Transverse colon (tissue), 4 donors: ENCODE measurements at regions not wholly inside any gene's neighbourhood (a gene's known extent, or its start where the extent isn't known, plus 50 kb on each side); places are given as distances from the start of the nearest gene placed in this dataset.

Experiments used
- DNase-seq: peaks from one replicate; pipeline ENCODE4 v3.0.0-alpha.2; 2019
- H3K27ac ChIP-seq, 4 donors: fragments of 200-600 bp; sonication (generic); 2 replicates each; pipeline ENCODE4 v1.5.1; 2016 to 2018; ENCODE audit warnings: inconsistent platforms in 4 of 4
- H3K27me3 ChIP-seq: fragments of 200-600 bp; sonication (generic); 2 replicates; pipeline ENCODE4 v1.5.1; 2017; ENCODE audit warnings: inconsistent platforms
- H3K36me3 ChIP-seq, 4 donors: fragments of 200-600 bp; sonication (generic); 2 replicates each; pipeline ENCODE4 v1.5.1; 2017 to 2019; ENCODE audit warnings: inconsistent platforms in 4 of 4
- H3K4me1 ChIP-seq, 4 donors: fragments of 200-600 bp; sonication (generic); 2 replicates each; pipeline ENCODE4 v1.5.1; 2017 to 2020; ENCODE audit warnings: inconsistent platforms in 4 of 4
- H3K4me3 ChIP-seq, 4 donors: fragments of 200-600 bp; sonication (generic); 1 replicate in 1 of 4; 2 replicates in 3 of 4; pipeline versions ENCODE4 v1.5.1 to v1.6.1; 2017 to 2019; ENCODE audit warnings: inconsistent platforms in 4 of 4
- H3K9me3 ChIP-seq, 2 donors: fragments of 200-600 bp; sonication (generic); 2 replicates each; pipeline ENCODE4 v1.5.1; 2017 to 2019; ENCODE audit warnings: inconsistent platforms in 2 of 2
- EP300 ChIP-seq: sonication (generic); formaldehyde crosslinking; IDR thresholded peaks from one replicate; pipeline ENCODE4 v1.6.1; 2017; ENCODE audit warnings: antibody characterized with exemption, low read depth
- POLR2A ChIP-seq: fragments of 450-650 bp; IDR thresholded peaks from one replicate; pipeline ENCODE4 v1.6.1; 2016; ENCODE audit warnings: antibody characterized with exemption, mild to moderate bottlenecking, moderate library complexity
- POLR2AphosphoS5 ChIP-seq, 3 donors: sonication (generic); formaldehyde crosslinking; IDR thresholded peaks; one replicate each; pipeline ENCODE4 v1.6.1; 2016; ENCODE audit warnings: antibody characterized with exemption in 3 of 3
- WGBS, 2 donors: methylation state at CpG; one replicate each; pipeline ENCODE4 v1.1.5; 2018; ENCODE audit warnings: low coverage in 1 of 2; 5-methylcytosine and 5-hydroxymethylcytosine counted together
- in situ Hi-C, 4 donors: fragments of 200-750 bp; cut with MboI; loops; one replicate each; pipeline versions ENCODE4 v1.15.0 to v1.15.1; 2017; ENCODE audit warnings: low sequenced_read_pairs in 3 of 4, low pct_ligation_motif_present in 1 of 4, low pct_unique_long_range_greater_than_20kb in 1 of 4
- intact Hi-C: fragments of 100-400 bp; cut with DNase I; formaldehyde crosslinking; loops from one replicate; pipeline ENCODE4 v1.15.1; 2023; ENCODE audit warnings: low total_unique reads
- TF ChIP-seq, protein P1 (sequence below), 5 experiments: fragments of 200-600 bp in 3 of 5; fragments of 450-650 bp in 2 of 5; sonication (generic) in 3 of 5; IDR thresholded peaks; 1 replicate in 2 of 5; 2 replicates in 3 of 5; pipeline ENCODE4 v1.5.1; 2016 to 2017; ENCODE audit warnings: antibody characterized with exemption in 5 of 5, inconsistent platforms in 3 of 5, mild to moderate bottlenecking in 2 of 5, moderate library complexity in 1 of 5

DNA sequence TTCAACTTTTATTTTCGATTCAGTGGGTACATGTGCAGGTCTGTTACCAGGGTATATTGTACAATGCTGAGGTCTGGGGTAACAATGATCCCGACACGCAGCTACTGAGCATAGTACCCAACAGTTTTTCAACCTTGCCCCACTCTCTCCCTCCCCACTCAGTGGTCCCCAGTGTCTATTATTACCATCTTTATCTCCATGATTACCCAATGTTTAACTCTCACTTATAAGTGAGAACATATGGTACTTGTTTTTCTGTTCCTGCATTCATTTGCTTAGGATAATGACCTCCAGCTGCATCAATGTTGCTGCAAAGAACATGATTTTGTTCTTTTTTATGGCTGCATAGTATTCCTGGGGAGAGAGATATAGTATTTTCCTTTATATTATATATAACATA, 75.7 kb upstream of the EPHB3 start:
- intact Hi-C loops = no loop called here
- H3K36me3 ChIP-seq = no peaks in the 10 kb centered on the region
- DNase-seq = no peak
- WGBS, 2 donors = 93 to 94% methylated on average over 3 of the region's 3 CpGs
- no peak overlapping the region for H3K27ac ChIP-seq
- no peaks in the 10 kb centered on the region for H3K9me3 ChIP-seq
- H3K4me3 ChIP-seq = no peak overlapping the region
- no peaks in the 10 kb centered on the region for H3K4me1 ChIP-seq
- H3K27me3 ChIP-seq = peaks cover 39% of the 10 kb centered on the region
- TF ChIP-seq EP300 (no peak), POLR2A (no peak), POLR2AphosphoS5 (IDR thresholded peaks at IDR 0.05) (no peak)
- TF ChIP-seq, protein P1, sequence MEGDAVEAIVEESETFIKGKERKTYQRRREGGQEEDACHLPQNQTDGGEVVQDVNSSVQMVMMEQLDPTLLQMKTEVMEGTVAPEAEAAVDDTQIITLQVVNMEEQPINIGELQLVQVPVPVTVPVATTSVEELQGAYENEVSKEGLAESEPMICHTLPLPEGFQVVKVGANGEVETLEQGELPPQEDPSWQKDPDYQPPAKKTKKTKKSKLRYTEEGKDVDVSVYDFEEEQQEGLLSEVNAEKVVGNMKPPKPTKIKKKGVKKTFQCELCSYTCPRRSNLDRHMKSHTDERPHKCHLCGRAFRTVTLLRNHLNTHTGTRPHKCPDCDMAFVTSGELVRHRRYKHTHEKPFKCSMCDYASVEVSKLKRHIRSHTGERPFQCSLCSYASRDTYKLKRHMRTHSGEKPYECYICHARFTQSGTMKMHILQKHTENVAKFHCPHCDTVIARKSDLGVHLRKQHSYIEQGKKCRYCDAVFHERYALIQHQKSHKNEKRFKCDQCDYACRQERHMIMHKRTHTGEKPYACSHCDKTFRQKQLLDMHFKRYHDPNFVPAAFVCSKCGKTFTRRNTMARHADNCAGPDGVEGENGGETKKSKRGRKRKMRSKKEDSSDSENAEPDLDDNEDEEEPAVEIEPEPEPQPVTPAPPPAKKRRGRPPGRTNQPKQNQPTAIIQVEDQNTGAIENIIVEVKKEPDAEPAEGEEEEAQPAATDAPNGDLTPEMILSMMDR (IDR thresholded peaks at IDR 0.05) = no peak
- in situ Hi-C loops = no loop called here

- no peaks in the 10 kb centered on the region for H3K36me3 ChIP-seq
- no peaks in the 10 kb centered on the region for H3K9me3 ChIP-seq
- DNase-seq = no peak
- no peak overlapping the region for H3K27ac ChIP-seq
- H3K27me3 ChIP-seq = peaks cover 46% of the 10 kb centered on the region
- no peak overlapping the region for H3K4me3 ChIP-seq
- H3K4me1 ChIP-seq = no peaks in the 10 kb centered on the region
- in situ Hi-C loops (no loop called here), intact Hi-C loops (no loop called here)
- TF ChIP-seq, protein P1 (IDR thresholded peaks at IDR 0.05) = no peak
- no peak for TF ChIP-seq POLR2AphosphoS5 (IDR thresholded peaks at IDR 0.05)
- TF ChIP-seq EP300 = no peak
- TF ChIP-seq POLR2A = no peak
These were observed 75.0 kb upstream of the EPHB3 start for GRCh38 chr3:184486614-184487013.

- TF ChIP-seq POLR2A (no peak), POLR2AphosphoS5 (IDR thresholded peaks at IDR 0.05) (no peak), EP300 (no peak)
- TF ChIP-seq, protein P1 (IDR thresholded peaks at IDR 0.05) = no peak
- 40 to 77% methylated on average over 1 to 6 of the region's 6 CpGs for WGBS, 2 donors
- DNase-seq = no peak
- peaks cover 60% of the 10 kb centered on the region for H3K27me3 ChIP-seq
- H3K4me1 ChIP-seq = peaks cover 0 to 5% (median 0%) of the 10 kb centered on the region in 4 donors
- no peaks in the 10 kb centered on the region for H3K36me3 ChIP-seq
- intact Hi-C loops = no loop called here
- no peak overlapping the region for H3K27ac ChIP-seq
- no peaks in the 10 kb centered on the region for H3K9me3 ChIP-seq
- H3K4me3 ChIP-seq = no peak overlapping the region
- in situ Hi-C loops = no loop called here
These were observed 73.0 kb upstream of the EPHB3 start for GRCh38 chr3:184488577-184488976.

DNA sequence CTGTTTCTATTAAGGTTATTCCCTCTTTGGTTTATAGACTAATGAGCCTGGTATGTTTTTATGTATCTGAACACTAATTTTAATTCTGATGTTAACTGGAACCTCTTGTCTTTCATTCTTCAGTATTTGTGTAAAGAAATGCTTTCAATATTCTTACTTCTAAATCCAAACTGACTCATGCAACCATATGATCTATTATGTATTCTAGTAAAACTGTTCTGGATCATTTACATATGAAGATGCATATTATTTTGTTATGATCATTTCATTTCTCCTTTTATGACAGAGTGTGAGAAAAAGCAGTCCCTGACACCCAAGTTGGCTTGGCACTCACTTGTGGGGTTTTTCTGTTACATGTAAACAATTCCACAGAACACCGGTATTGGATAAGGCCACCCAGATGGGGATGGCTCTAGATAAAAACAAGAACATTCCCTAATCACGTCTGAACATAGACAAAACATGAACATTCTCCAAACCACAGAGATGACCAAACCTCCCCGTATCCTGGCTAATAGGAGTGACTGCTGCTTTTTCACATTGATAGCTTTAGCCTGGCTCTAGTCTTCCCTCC, 72.2 kb upstream of the EPHB3 start:
- in situ Hi-C loops = no loop called here
- intact Hi-C loops = no loop called here
- H3K27me3 ChIP-seq = peaks cover 68% of the 10 kb centered on the region

More for the DNA sequence above, 72.2 kb upstream of the EPHB3 start:
- Histone ChIP-seq H3K27ac (no peak overlapping the region), H3K4me3 (no peak overlapping the region), H3K9me3 (no peaks in the 10 kb centered on the region), H3K4me1 (peaks cover 0 to 5% (median 0%) of the 10 kb centered on the region in 4 donors), H3K36me3 (no peaks in the 10 kb centered on the region)
- 28 to 42% methylated on average over 3 of the region's 3 CpGs for WGBS, 2 donors
- DNase-seq = no peak
- TF ChIP-seq EP300 = no peak
- no peak for TF ChIP-seq POLR2A
- no peak for TF ChIP-seq POLR2AphosphoS5 (IDR thresholded peaks at IDR 0.05)
- TF ChIP-seq, protein P1 (IDR thresholded peaks at IDR 0.05) = no peak
